T-helper 1 cell treated with Interleukin-12 subunit alpha and Interleukin-12 subunit beta and Interleukin-4 antibody, amounts not matched to agents 30 ng/mL and 1 ng/mL, for 36 hours (primary cell): ENCODE measurements at regions not wholly inside any gene's neighbourhood (a gene's known extent, or its start where the extent isn't known, plus 50 kb on each side); places are given as distances from the start of the nearest gene placed in this dataset.

Source experiments
- intact Hi-C: fragments of 100-400 bp; cut with micrococcal nuclease; formaldehyde crosslinking; loops from one replicate; pipeline ENCODE4 v1.15.1; 2024

DNA sequence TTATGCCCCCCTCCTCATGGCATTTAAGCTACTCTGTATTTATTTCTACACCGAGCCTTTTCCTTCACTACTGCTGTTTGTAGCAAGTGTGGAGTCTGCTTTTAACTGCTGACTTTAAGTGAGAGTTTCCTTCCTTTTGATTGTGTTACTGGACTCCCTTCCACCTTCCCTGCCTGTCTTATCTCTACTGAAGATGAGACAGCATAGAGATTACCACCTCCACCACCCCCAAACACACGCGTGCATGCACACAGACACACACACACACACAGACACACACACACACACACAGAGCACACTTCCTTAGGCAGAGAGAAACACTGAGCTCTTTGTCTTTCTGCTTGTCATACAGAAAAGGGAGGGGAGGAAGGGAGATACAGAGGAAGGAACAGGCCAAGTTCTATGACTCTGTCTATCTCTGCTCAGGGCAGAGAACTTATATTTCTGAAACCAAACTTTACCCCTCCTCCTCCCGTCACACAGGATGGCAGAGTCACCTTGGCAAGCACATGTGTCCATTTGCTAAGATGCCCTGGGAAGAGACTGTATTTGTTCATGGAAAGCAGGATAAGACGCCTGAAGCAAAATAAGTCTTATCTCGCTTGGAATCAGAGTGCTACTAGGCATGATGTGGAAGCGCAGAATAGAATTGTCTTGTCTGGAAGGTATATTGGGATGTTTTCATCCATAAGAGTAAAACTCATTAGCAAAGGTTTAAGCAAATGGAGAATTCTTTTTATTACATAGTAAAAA lies 81.8 kb upstream of the CAV2 start:
- intact Hi-C loops: no loop called here

GRCh38 chr7:116418524-116418923 lies 81.0 kb upstream of the CAV2 start:
- intact Hi-C loops: no loop called here

GRCh38 chr7:116420003-116420402 lies 79.5 kb upstream of the CAV2 start:
- intact Hi-C loops: no loop called here

DNA sequence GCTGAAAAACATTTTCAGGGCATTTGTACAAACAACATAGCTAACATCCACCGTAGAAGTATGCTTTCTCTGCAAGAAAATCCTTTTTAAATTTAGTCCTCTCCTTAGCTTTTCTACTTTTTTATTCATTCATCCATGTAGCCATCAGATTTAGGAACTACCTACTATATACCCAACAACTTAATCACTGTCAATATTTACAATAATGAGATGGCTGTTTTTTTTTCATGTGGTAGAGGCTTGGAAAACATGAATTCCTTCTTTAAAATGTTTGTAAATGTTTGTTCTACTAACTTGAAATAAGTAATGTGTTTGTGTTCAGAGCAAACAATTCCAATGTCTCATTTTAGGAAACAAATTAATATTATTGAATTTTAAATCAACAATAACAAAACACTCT lies 78.2 kb upstream of the CAV2 start:
- intact Hi-C loops: no loop called here

DNA sequence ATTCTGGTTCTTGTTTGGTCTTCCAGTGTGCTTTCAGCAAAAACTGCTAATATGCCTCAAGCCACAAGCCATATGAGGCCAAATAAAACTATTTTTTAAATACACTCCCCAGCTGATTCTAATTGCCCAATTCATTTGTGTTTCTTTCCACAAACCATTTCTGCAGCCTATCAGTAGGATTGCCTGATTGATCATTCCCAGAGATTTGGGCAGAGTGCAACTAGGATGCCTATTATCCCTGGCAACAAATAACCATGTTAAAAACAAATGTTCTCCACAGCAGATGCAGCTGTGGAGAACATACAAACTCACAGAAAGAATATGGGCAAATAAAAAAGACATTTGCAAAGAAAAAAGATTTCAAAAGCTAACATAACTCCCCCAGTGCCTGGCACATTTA lies 76.9 kb upstream of the CAV2 start:
- intact Hi-C loops: no loop called here

- intact Hi-C loops: no loop called here
Measured at GRCh38 chr7:116423499-116423898, 76.0 kb upstream of the CAV2 start.

DNA sequence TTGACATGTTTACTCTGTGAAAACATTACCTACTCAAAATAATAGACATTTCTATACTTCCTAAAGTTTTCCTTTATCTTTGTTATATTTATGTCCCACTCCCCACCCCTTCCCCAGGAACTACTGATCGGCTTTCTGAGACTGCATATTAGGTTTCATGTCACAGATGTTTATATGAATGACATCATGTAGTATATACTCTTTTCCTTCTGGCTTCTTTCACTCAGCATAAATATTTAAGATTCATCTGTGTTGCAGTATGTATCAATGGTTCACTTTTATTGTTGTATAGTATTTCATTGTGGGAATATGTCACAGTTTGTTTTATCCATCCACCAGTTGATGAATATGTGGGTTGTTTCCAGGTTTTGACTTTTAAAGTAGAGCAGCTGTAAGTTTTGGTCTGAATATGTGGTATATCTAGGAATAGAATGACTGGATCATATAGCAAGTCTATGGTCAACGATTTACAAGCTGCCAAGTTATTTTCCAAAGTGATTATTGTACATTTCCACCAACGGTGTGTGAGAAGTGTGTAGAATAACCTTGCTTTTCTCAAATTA lies 73.8 kb upstream of the CAV2 start:
- intact Hi-C loops: no loop called here

- intact Hi-C loops: no loop called here
Measured at GRCh38 chr7:116426428-116427156, 72.9 kb upstream of the CAV2 start.

DNA sequence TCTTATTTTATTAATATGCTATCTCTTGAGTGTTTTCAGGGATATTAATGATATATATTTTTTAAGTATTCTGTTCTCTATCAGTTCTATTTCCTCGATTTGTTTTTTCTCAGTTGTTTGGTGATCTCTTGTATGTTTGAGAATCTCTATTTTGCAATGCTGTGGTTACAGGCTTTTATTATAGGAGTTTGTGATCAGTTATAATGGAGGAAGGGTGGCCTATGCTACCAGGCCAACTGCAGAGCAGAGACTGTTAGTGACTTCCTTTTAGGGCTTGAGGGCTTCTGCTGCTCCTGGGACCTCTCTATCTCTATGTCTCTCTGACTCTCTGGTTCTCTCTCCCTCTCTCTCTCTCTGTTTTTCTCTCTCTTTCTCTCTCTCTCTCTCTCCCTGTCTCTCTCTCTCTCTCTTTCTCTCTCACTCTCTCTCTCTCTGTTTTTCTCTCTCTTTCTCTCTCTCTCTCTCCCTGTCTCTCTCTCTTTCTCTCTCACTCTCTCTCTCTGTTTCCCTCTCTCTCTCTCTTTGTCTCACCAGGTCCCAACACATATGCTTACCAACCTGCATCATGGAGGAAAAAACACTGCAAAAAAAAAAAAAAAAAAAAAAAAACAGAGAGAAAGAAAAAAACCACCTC lies 69.4 kb upstream of the CAV2 start:
- intact Hi-C loops: no loop called here

- intact Hi-C loops: no loop called here
Measured at GRCh38 chr7:116431787-116432526, 67.6 kb upstream of the CAV2 start.

DNA sequence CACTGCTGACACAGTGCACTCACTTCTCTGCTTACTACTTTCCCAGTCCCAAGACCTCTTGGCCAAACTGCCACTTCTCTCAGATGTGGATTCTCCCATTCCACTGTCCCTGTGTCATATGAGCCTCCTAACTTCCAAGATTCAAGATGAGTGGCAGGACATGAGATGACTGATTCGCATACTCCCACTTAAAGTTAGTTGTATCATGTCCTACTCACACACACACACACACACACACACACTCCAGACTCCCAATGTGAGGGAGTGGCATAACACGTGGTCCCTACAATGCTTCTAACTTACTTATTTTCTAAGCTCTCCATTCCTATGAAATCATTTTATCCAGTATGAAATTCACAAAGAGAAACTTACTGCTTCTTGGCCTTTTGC lies 67.0 kb upstream of the CAV2 start:
- intact Hi-C loops: no loop called here

DNA sequence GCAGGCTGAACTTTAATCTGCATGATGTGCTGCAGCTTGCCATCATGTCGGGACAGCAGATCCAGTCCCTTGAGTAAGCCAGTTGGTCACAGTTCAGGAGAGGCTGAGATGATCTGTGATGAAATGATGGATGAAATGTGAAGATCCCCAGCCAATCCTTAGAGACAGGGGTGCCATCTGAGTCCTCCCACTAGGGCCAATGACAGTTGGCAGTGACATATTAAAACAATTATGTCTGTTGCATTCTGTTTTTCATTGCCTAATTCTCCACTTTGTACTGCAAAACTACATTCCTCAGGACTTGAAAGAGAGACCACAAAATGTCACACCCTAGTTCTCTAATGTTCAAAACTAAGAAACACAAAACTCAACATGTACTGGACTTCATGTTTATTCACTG lies 66.3 kb upstream of the CAV2 start:
- intact Hi-C loops: no loop called here

DNA sequence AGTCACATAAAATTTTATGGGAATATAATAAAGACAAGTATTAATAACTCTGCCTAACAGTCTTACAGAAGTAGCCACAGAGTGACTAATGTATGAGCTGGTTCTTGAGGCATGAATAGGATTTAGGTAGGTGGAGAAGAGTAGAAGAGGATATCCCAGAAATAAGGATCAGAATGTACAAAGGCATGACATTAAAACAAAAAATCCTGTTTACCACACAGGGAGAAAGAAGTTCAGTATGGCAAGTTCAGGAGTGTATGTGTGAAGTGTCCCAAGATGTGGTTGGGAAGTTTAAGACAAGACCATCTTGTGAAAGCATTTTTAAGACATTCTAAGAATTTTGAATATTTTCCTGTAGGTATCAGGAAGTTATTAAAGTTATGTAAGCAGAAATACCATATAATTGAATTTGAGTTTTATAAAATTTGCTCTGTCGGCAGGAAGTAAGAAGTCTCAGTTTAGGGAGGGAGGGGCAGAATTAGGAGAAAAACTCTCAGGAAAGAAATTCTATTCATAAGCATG lies 64.7 kb upstream of the CAV2 start:
- intact Hi-C loops: no loop called here

GRCh38 chr7:116436305-116436826 lies 63.2 kb upstream of the CAV2 start:
- intact Hi-C loops: no loop called here

DNA sequence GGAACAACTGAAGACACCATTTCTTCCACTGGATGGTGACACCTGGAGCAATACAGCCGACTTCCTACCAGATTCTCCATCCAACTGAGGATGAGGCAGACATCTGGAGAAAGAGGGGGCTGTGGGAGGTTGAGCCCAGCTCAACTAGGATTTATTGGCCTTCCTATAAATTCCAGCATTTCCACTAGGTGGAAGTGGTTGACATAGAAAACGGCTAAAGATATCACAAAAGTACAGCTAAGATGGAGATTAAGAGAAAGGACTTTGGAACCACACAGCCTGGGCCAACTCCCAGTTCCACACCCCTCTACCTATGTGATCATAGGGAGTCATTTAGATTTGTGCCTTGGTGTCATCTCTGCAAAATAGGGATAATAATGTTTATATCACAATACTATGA lies 61.3 kb upstream of the CAV2 start:
- intact Hi-C loops: no loop called here

DNA sequence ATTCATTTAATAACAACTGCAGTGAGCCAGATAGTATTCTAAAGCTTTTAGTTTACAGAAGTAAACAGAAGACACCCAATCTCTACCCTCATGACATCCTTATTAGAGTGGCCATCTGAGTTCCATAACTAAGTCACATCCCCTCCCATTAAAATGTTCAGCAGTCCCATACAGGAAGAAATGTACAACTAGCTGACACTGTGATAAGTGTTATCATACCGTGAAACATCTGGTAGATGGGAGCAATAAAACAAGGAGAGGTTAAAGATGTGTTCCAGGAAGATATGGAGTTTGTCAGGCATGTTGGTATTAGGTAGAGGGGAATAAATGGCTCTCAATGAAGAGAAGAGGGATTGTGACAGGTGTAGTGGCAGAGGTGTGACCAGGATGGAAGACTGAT lies 60.5 kb upstream of the CAV2 start:
- intact Hi-C loops: no loop called here

DNA sequence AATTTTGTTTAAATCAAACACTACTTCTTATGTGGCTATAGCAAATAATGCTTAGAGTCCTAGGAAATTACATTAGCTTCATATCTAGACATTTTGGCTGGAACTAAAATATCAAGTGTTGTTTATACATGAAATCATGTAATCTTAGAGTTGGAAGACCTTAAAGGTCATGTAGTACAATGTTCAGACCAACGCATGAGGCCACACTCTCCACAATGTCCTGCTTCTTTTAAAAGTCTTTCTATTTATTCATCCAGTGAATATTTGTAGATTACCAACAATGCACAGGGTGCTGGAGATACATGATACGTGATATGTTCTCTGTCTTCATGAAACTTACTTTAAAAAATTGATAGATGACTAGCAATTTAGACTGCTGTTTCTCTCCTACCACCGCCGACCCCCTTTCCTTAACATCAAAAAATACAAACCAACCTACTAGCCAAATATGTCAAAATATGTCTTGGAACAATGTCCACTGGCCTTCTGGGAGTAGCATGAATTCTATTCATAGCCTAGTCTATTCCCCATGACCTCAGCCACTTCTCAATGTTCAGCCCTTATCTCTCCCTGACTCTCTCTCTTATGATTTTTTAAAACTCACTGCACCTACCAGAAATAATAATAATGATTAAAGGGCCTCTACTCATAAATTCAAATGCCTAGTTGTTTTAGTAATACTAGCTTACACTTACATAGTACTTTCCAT lies 59.5 kb upstream of the CAV2 start:
- intact Hi-C loops: no loop called here

- intact Hi-C loops: no loop called here
Measured at GRCh38 chr7:116441534-116441933, 58.0 kb upstream of the CAV2 start.

DNA sequence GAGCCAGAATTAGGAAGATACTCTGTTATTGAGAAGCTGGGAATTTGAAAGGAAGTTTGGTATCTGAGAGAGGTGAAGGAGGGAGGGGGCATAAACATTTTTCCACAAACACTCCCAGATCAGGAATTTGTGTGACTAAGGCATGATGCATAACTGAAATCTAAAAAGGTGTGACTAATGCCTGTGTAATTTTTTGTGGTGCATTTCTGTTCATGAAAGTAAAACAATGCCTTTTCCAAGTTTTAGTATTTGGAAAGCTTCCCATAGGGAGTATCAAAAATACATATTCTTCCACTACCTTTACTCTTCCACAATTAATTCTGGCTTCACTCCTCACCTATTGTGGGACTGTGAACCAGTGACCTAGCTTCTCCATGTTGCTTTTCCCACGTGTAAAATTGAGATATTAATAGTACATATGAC lies 56.4 kb upstream of the CAV2 start:
- intact Hi-C loops: no loop called here

DNA sequence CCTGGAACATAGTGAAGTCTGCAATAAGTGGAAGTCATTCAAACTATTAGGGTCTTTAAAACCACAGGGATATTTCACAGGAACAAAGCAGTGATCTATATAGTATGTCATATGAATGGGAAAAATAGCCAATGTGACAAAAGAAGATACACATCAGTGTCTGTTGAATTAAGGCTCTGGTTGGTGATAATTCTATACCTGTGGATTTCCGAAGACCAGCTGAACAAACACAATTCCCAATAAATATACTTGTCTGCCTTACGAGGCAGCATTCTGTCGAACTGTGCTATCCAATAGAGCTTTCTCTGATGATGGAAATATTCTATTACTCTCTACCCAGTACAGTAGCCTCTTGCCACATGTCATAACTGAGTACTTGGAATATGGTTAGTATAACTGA lies 55.9 kb upstream of the CAV2 start:
- intact Hi-C loops: no loop called here
